H9 (cell line): ENCODE measurements at regions not wholly inside any gene's neighbourhood (a gene's known extent, or its start where the extent isn't known, plus 50 kb on each side); places are given as distances from the start of the nearest gene placed in this dataset.

Experiments used
- DNase-seq: peaks from one replicate; pipeline ENCODE4 v3.0.0-alpha.2; 2017
- H2AFZ ChIP-seq: one replicate; pipeline ENCODE4 v1.6.1; 2013; ENCODE audit warnings: mild to moderate bottlenecking, low read length, control low read depth, moderate library complexity
- H2AK5ac ChIP-seq: 2 replicates; pipeline ENCODE4 v1.6.1; 2013; ENCODE audit warnings: low read length, control low read depth, mixed read lengths; ENCODE audit not compliant: insufficient read length
- H2BK120ac ChIP-seq: one replicate; pipeline ENCODE4 v1.6.1; 2013; ENCODE audit warnings: low read depth, mild to moderate bottlenecking, low read length, control low read depth, inconsistent platforms; ENCODE audit not compliant: poor library complexity, severe bottlenecking
- H2BK12ac ChIP-seq: 2 replicates; pipeline ENCODE4 v1.6.1; 2013; ENCODE audit warnings: low read length, control low read depth, mixed read lengths, low read depth; ENCODE audit not compliant: insufficient read length
- H2BK15ac ChIP-seq: 2 replicates; pipeline ENCODE4 v1.6.1; 2013; ENCODE audit warnings: low read depth, low read length, control low read depth
- H2BK20ac ChIP-seq: one replicate; pipeline ENCODE4 v1.6.1; 2013; ENCODE audit warnings: low read depth, mild to moderate bottlenecking, low read length, control low read depth, inconsistent platforms; ENCODE audit not compliant: poor library complexity, severe bottlenecking
- H2BK5ac ChIP-seq: 2 replicates; pipeline ENCODE4 v1.6.1; 2013; ENCODE audit warnings: low read length, control low read depth, mixed read lengths; ENCODE audit not compliant: insufficient read length
- H3K14ac ChIP-seq: 2 replicates; pipeline ENCODE4 v1.6.1; 2013; ENCODE audit warnings: low read length, control low read depth; ENCODE audit not compliant: insufficient read depth
- H3K18ac ChIP-seq: 2 replicates; pipeline ENCODE4 v1.6.1; 2013; ENCODE audit warnings: low read depth, mild to moderate bottlenecking, mixed read lengths, low read length, control low read depth; ENCODE audit not compliant: insufficient read length
- H3K23ac ChIP-seq: 2 replicates; pipeline ENCODE4 v1.6.1; 2013; ENCODE audit warnings: low read length, control low read depth, mixed read lengths, low read depth; ENCODE audit not compliant: insufficient read length
- H3K23me2 ChIP-seq: 2 replicates; pipeline ENCODE4 v1.6.1; 2013; ENCODE audit warnings: low read depth, mild to moderate bottlenecking, mixed read lengths, low read length, control low read depth; ENCODE audit not compliant: insufficient read length, poor library complexity, severe bottlenecking
- H3K27ac ChIP-seq: 2 replicates; pipeline ENCODE4 v1.5.1; 2013; ENCODE audit warnings: low read length, control low read depth, mixed read lengths, low read depth; ENCODE audit not compliant: insufficient read length
- H3K27me3 ChIP-seq: 2 replicates; pipeline ENCODE4 v1.6.1; 2013; ENCODE audit warnings: low read length, control low read depth, inconsistent platforms; ENCODE audit not compliant: insufficient read depth
- H3K4ac ChIP-seq: 2 replicates; pipeline ENCODE4 v1.6.1; 2013; ENCODE audit warnings: low read depth, mild to moderate bottlenecking, control low read depth, inconsistent platforms, low read length, moderate library complexity
- H3K4me1 ChIP-seq: 2 replicates; pipeline ENCODE4 v1.6.1; 2013; ENCODE audit warnings: low read length, control low read depth, inconsistent platforms; ENCODE audit not compliant: insufficient read depth
- H3K4me2 ChIP-seq: 2 replicates; pipeline ENCODE4 v1.6.1; 2013; ENCODE audit warnings: low read length, control low read depth, mixed read lengths; ENCODE audit not compliant: insufficient read length, insufficient read depth
- H3K56ac ChIP-seq: 2 replicates; pipeline ENCODE4 v1.6.1; 2013; ENCODE audit warnings: low read depth, mild to moderate bottlenecking, mixed read lengths, low read length, control low read depth; ENCODE audit not compliant: insufficient read length
- H3K79me1 ChIP-seq: 2 replicates; pipeline ENCODE4 v1.6.1; 2013; ENCODE audit warnings: low read depth, mild to moderate bottlenecking, moderate library complexity, low read length, control low read depth, inconsistent platforms; ENCODE audit not compliant: insufficient read depth, poor library complexity, severe bottlenecking
- H3K79me2 ChIP-seq: 2 replicates; pipeline ENCODE4 v1.6.1; 2013; ENCODE audit warnings: low read length, control low read depth, inconsistent platforms; ENCODE audit not compliant: insufficient read depth
- H3K9ac ChIP-seq: 2 replicates; pipeline ENCODE4 v1.6.1; 2013; ENCODE audit warnings: low read length, control low read depth, mixed read lengths; ENCODE audit not compliant: insufficient read length; ENCODE audit errors: extremely low read depth
- H3K9me3 ChIP-seq: one replicate; pipeline ENCODE4 v1.6.1; 2013; ENCODE audit warnings: low read depth, low read length, inconsistent platforms; ENCODE audit not compliant: control insufficient read depth
- H3T11ph ChIP-seq: one replicate; pipeline ENCODE4 v1.6.1; 2013; ENCODE audit warnings: mild to moderate bottlenecking, low read length, control low read depth, inconsistent platforms
- H4K20me1 ChIP-seq: one replicate; pipeline ENCODE4 v1.6.1; 2013; ENCODE audit not compliant: control insufficient read depth, insufficient read length, insufficient read depth
- H4K5ac ChIP-seq: 2 replicates; pipeline ENCODE4 v1.6.1; 2013; ENCODE audit warnings: low read depth, mild to moderate bottlenecking, mixed read lengths, low read length, control low read depth; ENCODE audit not compliant: insufficient read length
- H4K8ac ChIP-seq: replicated peaks from 2 replicates; pipeline ENCODE4 v1.6.1; 2013; ENCODE audit warnings: low read length, control low read depth, mixed read lengths, low read depth; ENCODE audit not compliant: insufficient read length
- H4K91ac ChIP-seq: 2 replicates; pipeline ENCODE4 v1.6.1; 2013; ENCODE audit warnings: low read depth, mild to moderate bottlenecking, moderate library complexity, mixed read lengths, low read length, control low read depth; ENCODE audit not compliant: insufficient read length
- H3K27ac Mint-ChIP-seq, 3 experiments: 2 replicates in 2 of 3; 3 replicates in 1 of 3; pipeline ENCODE4 v1.8.0; 2020 to 2021; ENCODE audit warnings: mixed read lengths in 3 of 3, mild to moderate bottlenecking in 1 of 3, moderate library complexity in 1 of 3
- H3K27me3 Mint-ChIP-seq: 2 replicates; pipeline ENCODE4 v1.8.0; 2021; ENCODE audit warnings: low read depth, mild to moderate bottlenecking, moderate library complexity, mixed read lengths
- H3K36me3 Mint-ChIP-seq, 3 experiments: 2 replicates in 2 of 3; 3 replicates in 1 of 3; pipeline ENCODE4 v1.8.0; 2020 to 2021; ENCODE audit warnings: low read depth in 3 of 3, mixed read lengths in 3 of 3; ENCODE audit not compliant: insufficient read depth in 1 of 3
- H3K4me1 Mint-ChIP-seq, 2 experiments: 2 replicates each; pipeline ENCODE4 v1.8.0; 2020; ENCODE audit warnings: mixed read lengths in 2 of 2
- H3K4me3 Mint-ChIP-seq, 2 experiments: 2 replicates in 1 of 2; 3 replicates in 1 of 2; pipeline ENCODE4 v1.8.0; 2020 to 2021; ENCODE audit warnings: mild to moderate bottlenecking in 2 of 2, mixed read lengths in 2 of 2, moderate library complexity in 1 of 2
- H3K9me3 Mint-ChIP-seq, 2 experiments: 2 replicates in 1 of 2; 3 replicates in 1 of 2; pipeline ENCODE4 v1.8.0; 2020; ENCODE audit warnings: mild to moderate bottlenecking in 2 of 2, mixed read lengths in 2 of 2, moderate library complexity in 1 of 2
- CTCF ChIP-seq: fragments of 200-600 bp; sonication (generic); conservative IDR thresholded peaks from 3 replicates; pipeline ENCODE4 v1.8.0; 2021; ENCODE audit warnings: antibody characterized with exemption, mild to moderate bottlenecking
- WGBS: extraction: QIAGEN DNeasy Blood & Tissue Kit; methylation state at CpG from one replicate; pipeline ENCODE4 v1.1.7; 2013; ENCODE audit warnings: missing lambda C conversion rate, low lambda C conversion rate, mixed read lengths; ENCODE audit not compliant: insufficient read length; ENCODE audit errors: extremely low coverage; 5-methylcytosine and 5-hydroxymethylcytosine counted together

GRCh38 chr13:56906909-56907308, 233.8 kb upstream of the PRR20A start:
- Histone ChIP-seq H3K79me1 (no peaks in the 10 kb centered on the region), H4K8ac (no peak overlapping the region), H3K79me2 (no peaks in the 10 kb centered on the region), H4K20me1 (no peaks in the 10 kb centered on the region), H2BK12ac (no peak overlapping the region), H3K27ac (no peak overlapping the region), H3K23me2 (no peaks in the 10 kb centered on the region), H2BK5ac (no peak overlapping the region), H3K14ac (no peak overlapping the region), H3T11ph (no peak overlapping the region), H3K23ac (no peak overlapping the region), H3K9ac (no peak overlapping the region), H3K4me2 (no peak overlapping the region), H2AK5ac (no peak overlapping the region), H4K5ac (no peak overlapping the region), H2BK15ac (no peak overlapping the region), H3K18ac (no peak overlapping the region), H3K4me1 (no peaks in the 10 kb centered on the region), H2BK120ac (no peak overlapping the region), H2AFZ (no peak overlapping the region), H3K27me3 (no peaks in the 10 kb centered on the region), H2BK20ac (no peak overlapping the region), H3K4ac (no peak overlapping the region), H3K56ac (no peak overlapping the region), H3K9me3 (no peaks in the 10 kb centered on the region), H4K91ac (no peak overlapping the region)
- Mint-ChIP-seq H3K36me3 (peaks cover 0 to 4% (median 0%) of the 10 kb centered on the region in 3 experiments; a peak in 3 of 7 replicates), H3K27me3 (no peaks in the 10 kb centered on the region), H3K4me3 (no peak overlapping the region), H3K9me3 (peaks cover 0 to 5% of the 10 kb centered on the region in 2 experiments; a peak in 3 of 5 replicates), H3K4me1 (no peaks in the 10 kb centered on the region), H3K27ac (no peak overlapping the region)
- no peak for DNase-seq
- no peak for TF ChIP-seq CTCF
- no CpG with 5 or more reads among the region's 1 CpG for WGBS
